ENCODE measurements at regions not wholly inside any gene's neighbourhood (a gene's known extent, or its start where the extent isn't known, plus 50 kb on each side); places are given as distances from the start of the nearest gene placed in this dataset.

DNA sequence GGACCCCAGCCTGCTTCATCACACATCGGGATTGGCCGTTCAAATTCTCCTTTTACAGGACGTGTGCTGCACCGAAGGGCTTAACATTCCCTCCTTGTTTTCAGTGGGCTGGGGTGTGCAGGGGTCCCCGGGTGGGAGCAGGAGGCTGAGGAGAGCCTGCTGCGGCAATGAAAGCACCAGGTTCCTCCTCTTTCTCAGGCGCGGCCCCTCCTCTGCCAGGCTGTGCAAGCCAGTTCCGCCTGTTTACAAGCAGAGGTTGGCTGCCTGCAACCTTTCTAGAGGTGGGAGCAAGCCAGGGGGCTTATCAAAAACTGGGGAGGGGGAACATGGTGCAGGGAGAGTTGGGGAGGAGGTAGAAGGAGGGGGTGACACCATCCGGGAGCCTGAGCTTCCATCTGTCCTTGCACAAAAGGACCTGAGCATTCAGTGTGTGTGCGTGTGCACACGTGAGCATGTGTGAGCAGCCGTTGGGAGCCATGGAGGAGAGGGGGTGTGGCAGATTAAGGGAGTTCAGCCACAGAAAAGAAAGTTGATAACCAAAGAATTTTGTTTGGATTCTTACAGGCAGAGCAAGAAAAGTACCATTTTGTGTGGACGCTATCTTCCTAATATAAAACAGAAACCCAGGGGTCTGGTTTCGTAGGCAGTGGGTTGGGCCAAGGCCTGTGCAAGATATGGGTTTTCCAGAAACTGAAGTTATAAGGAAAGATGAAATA lies 108.8 kb upstream of the RFLNA start:
- Histone ChIP-seq H3K4me3 (ENCODE audit: low read length) (no peak overlapping the region), H3K4me1 (ENCODE audit: control insufficient read depth, insufficient read depth, low read length) (peaks cover 5% of the 10 kb centered on the region; the same call in 1 of the 2 replicates), H3K27ac (ENCODE audit: low read length) (no peak overlapping the region), H3K36me3 (ENCODE audit: control insufficient read depth, insufficient read depth, low read length) (no peaks in the 10 kb centered on the region), H3K27me3 (ENCODE audit: control insufficient read depth, insufficient read depth, low read length) (no peaks in the 10 kb centered on the region), H3K9me3 (ENCODE audit: control insufficient read depth, insufficient read depth, low read length) (no peaks in the 10 kb centered on the region)
- WGBS (ENCODE audit: insufficient coverage, insufficient read length), result no CpG with 5 or more reads among the region's 15 CpGs
- DNase-seq (ENCODE audit: low read depth, low spot score), result no peak

DNA sequence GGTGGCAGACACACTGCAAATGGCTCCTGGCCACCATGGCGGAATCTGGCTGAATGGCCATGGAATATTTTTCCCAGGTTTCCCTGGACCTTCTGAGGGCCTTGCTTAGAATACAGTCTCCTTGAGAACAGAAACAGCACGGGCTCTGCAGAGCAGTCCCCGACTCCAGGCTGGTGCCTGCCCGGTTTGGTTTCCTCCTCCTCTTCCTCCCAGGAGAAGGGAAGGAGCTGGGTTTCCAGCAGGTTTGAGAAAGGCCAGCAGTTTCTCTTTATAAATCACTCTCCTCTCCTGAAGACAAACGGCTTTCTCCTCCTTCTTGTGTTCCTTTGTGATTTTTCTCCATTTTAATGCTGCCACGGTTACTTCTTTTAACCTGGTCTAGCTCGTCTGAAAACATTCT lies 106.8 kb upstream of the RFLNA start:
- H3K4me3 ChIP-seq (ENCODE audit: low read length), result no peak overlapping the region
- peaks cover 5% of the 10 kb centered on the region; the same call in 1 of the 2 replicates for H3K4me1 ChIP-seq (ENCODE audit: control insufficient read depth, insufficient read depth, low read length)
- no CpG with 5 or more reads among the region's 7 CpGs for WGBS (ENCODE audit: insufficient coverage, insufficient read length)
- no peak for DNase-seq (ENCODE audit: low read depth, low spot score)
- no peaks in the 10 kb centered on the region for H3K27me3 ChIP-seq (ENCODE audit: control insufficient read depth, insufficient read depth, low read length)
- no peaks in the 10 kb centered on the region for H3K9me3 ChIP-seq (ENCODE audit: control insufficient read depth, insufficient read depth, low read length)
- no peak overlapping the region for H3K27ac ChIP-seq (ENCODE audit: low read length)
- H3K36me3 ChIP-seq (ENCODE audit: control insufficient read depth, insufficient read depth, low read length), result no peaks in the 10 kb centered on the region

- DNase-seq (ENCODE audit: low read depth, low spot score), result no peak
- Histone ChIP-seq H3K27ac (ENCODE audit: low read length) (no peak overlapping the region), H3K36me3 (ENCODE audit: control insufficient read depth, insufficient read depth, low read length) (no peaks in the 10 kb centered on the region), H3K4me3 (ENCODE audit: low read length) (no peak overlapping the region), H3K4me1 (ENCODE audit: control insufficient read depth, insufficient read depth, low read length) (peaks cover 5% of the 10 kb centered on the region; the same call in 1 of the 2 replicates), H3K27me3 (ENCODE audit: control insufficient read depth, insufficient read depth, low read length) (no peaks in the 10 kb centered on the region), H3K9me3 (ENCODE audit: control insufficient read depth, insufficient read depth, low read length) (no peaks in the 10 kb centered on the region)
- no CpG with 5 or more reads among the region's 15 CpGs for WGBS (ENCODE audit: insufficient coverage, insufficient read length)
These were observed 106.1 kb upstream of the RFLNA start for GRCh38 chr12:124188561-124189405.

- H3K4me3 ChIP-seq (ENCODE audit: low read length), result no peak overlapping the region
- H3K27me3 ChIP-seq (ENCODE audit: control insufficient read depth, insufficient read depth, low read length), result no peaks in the 10 kb centered on the region
- DNase-seq (ENCODE audit: low read depth, low spot score), result no peak
- no peaks in the 10 kb centered on the region for H3K9me3 ChIP-seq (ENCODE audit: control insufficient read depth, insufficient read depth, low read length)
- no CpG with 5 or more reads among the region's 14 CpGs for WGBS (ENCODE audit: insufficient coverage, insufficient read length)
- no peaks in the 10 kb centered on the region for H3K36me3 ChIP-seq (ENCODE audit: control insufficient read depth, insufficient read depth, low read length)
- H3K27ac ChIP-seq (ENCODE audit: low read length), result no peak overlapping the region
- H3K4me1 ChIP-seq (ENCODE audit: control insufficient read depth, insufficient read depth, low read length), result peaks cover 5% of the 10 kb centered on the region; the same call in 1 of the 2 replicates
These were observed 104.4 kb upstream of the RFLNA start for GRCh38 chr12:124190312-124191023.

DNA sequence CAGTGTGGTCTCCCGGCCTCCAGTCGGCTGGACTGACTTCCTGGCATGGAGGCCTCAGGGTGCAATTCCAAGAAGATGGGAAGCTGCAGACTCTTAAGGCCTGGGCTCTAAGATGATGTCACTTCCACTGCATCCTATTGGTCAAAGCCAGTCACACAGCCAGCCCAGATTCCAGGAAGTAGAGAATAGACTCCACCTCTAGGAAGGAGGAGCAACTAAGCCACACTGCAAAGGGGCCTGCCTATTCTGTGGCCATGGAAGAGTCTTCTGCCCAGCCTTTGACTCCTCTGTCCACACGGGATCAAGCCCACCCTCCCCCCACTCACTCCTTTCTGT lies 103.9 kb upstream of the RFLNA start:
- H3K4me1 ChIP-seq (ENCODE audit: control insufficient read depth, insufficient read depth, low read length), result peaks cover 4% of the 10 kb centered on the region; the same call in 1 of the 2 replicates
- H3K4me3 ChIP-seq (ENCODE audit: low read length), result no peak overlapping the region
- H3K9me3 ChIP-seq (ENCODE audit: control insufficient read depth, insufficient read depth, low read length), result no peaks in the 10 kb centered on the region
- no peaks in the 10 kb centered on the region for H3K36me3 ChIP-seq (ENCODE audit: control insufficient read depth, insufficient read depth, low read length)
- H3K27me3 ChIP-seq (ENCODE audit: control insufficient read depth, insufficient read depth, low read length), result no peaks in the 10 kb centered on the region
- H3K27ac ChIP-seq (ENCODE audit: low read length), result no peak overlapping the region
- no CpG with 5 or more reads among the region's 3 CpGs for WGBS (ENCODE audit: insufficient coverage, insufficient read length)
- DNase-seq (ENCODE audit: low read depth, low spot score), result no peak

GRCh38 chr12:124191966-124192365 lies 102.9 kb upstream of the RFLNA start:
- no peak for DNase-seq (ENCODE audit: low read depth, low spot score)
- WGBS (ENCODE audit: insufficient coverage, insufficient read length), result no CpG with 5 or more reads among the region's 12 CpGs
- Histone ChIP-seq H3K9me3 (ENCODE audit: control insufficient read depth, insufficient read depth, low read length) (no peaks in the 10 kb centered on the region), H3K27ac (ENCODE audit: low read length) (no peak overlapping the region), H3K4me3 (ENCODE audit: low read length) (no peak overlapping the region), H3K27me3 (ENCODE audit: control insufficient read depth, insufficient read depth, low read length) (no peaks in the 10 kb centered on the region), H3K4me1 (ENCODE audit: control insufficient read depth, insufficient read depth, low read length) (peaks cover 4% of the 10 kb centered on the region; the same call in 1 of the 2 replicates), H3K36me3 (ENCODE audit: control insufficient read depth, insufficient read depth, low read length) (no peaks in the 10 kb centered on the region)

GRCh38 chr12:124194264-124194892 lies 100.5 kb upstream of the RFLNA start:
- Histone ChIP-seq H3K27ac (ENCODE audit: low read length) (no peak overlapping the region), H3K36me3 (ENCODE audit: control insufficient read depth, insufficient read depth, low read length) (no peaks in the 10 kb centered on the region), H3K27me3 (ENCODE audit: control insufficient read depth, insufficient read depth, low read length) (no peaks in the 10 kb centered on the region), H3K9me3 (ENCODE audit: control insufficient read depth, insufficient read depth, low read length) (no peaks in the 10 kb centered on the region), H3K4me3 (ENCODE audit: low read length) (no peak overlapping the region), H3K4me1 (ENCODE audit: control insufficient read depth, insufficient read depth, low read length) (peaks cover 1% of the 10 kb centered on the region; the same call in 1 of the 2 replicates)
- DNase-seq (ENCODE audit: low read depth, low spot score), result no peak
- WGBS (ENCODE audit: insufficient coverage, insufficient read length), result no CpG with 5 or more reads among the region's 15 CpGs

DNA sequence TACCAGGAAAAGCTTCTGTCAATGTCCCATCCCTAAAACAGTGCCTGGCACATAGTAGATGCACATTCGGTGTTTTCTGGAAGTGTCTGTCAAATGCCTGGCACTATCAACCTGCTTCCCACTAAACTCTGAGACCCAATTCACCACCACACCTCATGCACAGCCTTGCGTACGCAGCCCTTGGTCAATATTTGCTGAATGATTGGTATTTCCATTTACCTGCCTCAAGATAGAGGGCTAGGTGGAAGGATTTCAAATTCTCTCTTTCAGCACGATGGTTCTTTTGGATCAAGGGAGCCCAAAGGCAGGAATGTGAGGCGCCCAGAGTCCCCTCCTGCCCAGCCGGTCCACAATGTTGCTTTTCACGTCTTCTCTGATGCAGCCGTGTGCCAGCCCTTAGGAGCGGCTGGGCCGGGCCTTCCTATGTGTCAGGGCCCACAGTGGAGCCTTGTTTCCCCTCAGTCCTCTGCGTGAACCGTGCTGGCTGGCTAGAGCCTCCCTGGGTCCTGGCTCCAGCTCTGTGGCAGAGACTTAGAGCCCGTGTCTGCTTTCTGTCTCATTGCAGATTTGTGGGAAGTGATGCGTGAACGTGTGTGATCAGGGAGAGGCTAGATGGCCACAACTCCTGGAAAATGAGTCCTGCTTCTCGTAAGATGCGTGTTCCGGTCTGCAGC lies 99.9 kb upstream of the RFLNA start:
- no peak overlapping the region for H3K27ac ChIP-seq (ENCODE audit: low read length)
- no peaks in the 10 kb centered on the region for H3K27me3 ChIP-seq (ENCODE audit: control insufficient read depth, insufficient read depth, low read length)
- H3K36me3 ChIP-seq (ENCODE audit: control insufficient read depth, insufficient read depth, low read length), result no peaks in the 10 kb centered on the region
- H3K4me1 ChIP-seq (ENCODE audit: control insufficient read depth, insufficient read depth, low read length), result peaks cover 1% of the 10 kb centered on the region; the same call in 1 of the 2 replicates
- no peaks in the 10 kb centered on the region for H3K9me3 ChIP-seq (ENCODE audit: control insufficient read depth, insufficient read depth, low read length)
- DNase-seq (ENCODE audit: low read depth, low spot score), result no peak
- no CpG with 5 or more reads among the region's 18 CpGs for WGBS (ENCODE audit: insufficient coverage, insufficient read length)
- no peak overlapping the region for H3K4me3 ChIP-seq (ENCODE audit: low read length)

DNA sequence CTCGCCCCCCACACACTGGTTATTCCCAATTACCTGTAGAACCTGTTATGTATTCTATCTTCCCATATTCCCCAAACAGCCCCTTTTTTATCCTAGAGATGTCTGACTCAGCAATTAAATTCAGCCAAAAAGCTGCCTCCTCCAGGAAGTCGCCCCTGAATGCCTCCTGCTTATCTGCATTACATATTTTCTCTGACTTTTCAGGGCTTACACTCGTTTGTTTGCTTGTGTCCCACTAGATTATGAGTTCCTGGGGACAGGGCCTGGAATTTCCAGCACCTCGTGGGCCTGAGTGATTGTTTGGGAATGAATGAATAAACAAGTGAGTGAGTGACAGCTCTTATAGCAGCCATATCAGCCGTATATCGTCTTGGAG lies 99.3 kb upstream of the RFLNA start:
- H3K27ac ChIP-seq (ENCODE audit: low read length), result no peak overlapping the region
- no peak overlapping the region for H3K4me3 ChIP-seq (ENCODE audit: low read length)
- H3K36me3 ChIP-seq (ENCODE audit: control insufficient read depth, insufficient read depth, low read length), result no peaks in the 10 kb centered on the region
- no peaks in the 10 kb centered on the region for H3K27me3 ChIP-seq (ENCODE audit: control insufficient read depth, insufficient read depth, low read length)
- H3K9me3 ChIP-seq (ENCODE audit: control insufficient read depth, insufficient read depth, low read length), result no peaks in the 10 kb centered on the region
- DNase-seq (ENCODE audit: low read depth, low spot score), result no peak
- no CpG with 5 or more reads among the region's 6 CpGs for WGBS (ENCODE audit: insufficient coverage, insufficient read length)
- peaks cover 1% of the 10 kb centered on the region; the same call in 1 of the 2 replicates for H3K4me1 ChIP-seq (ENCODE audit: control insufficient read depth, insufficient read depth, low read length)
